OCI-LY3 (cell line): ENCODE measurements at regions not wholly inside any gene's neighbourhood (a gene's known extent, or its start where the extent isn't known, plus 50 kb on each side); places are given as distances from the start of the nearest gene placed in this dataset.

Source experiments
- H2AFZ ChIP-seq: fragments of 200-600, 300-600 bp; shearing (Covaris generic); 2 replicates; pipeline ENCODE4 v1.6.0; 2014; ENCODE audit warnings: antibody characterized with exemption, low read depth, low read length
- H3K27ac ChIP-seq: fragments of 200-600, 300-600 bp; sonication (generic); 2 replicates; pipeline ENCODE4 v1.5.1; 2014; ENCODE audit warnings: mild to moderate bottlenecking, low read length, moderate library complexity, mixed read lengths
- H3K27me3 ChIP-seq: fragments of 200-600, 300-600 bp; sonication (generic); 2 replicates; pipeline ENCODE4 v1.6.1; 2014; ENCODE audit warnings: low read depth, low read length, mixed read lengths
- H3K36me3 ChIP-seq: fragments of 200-600, 300-600 bp; sonication (generic); replicated peaks from 2 replicates; pipeline ENCODE3; 2014; ENCODE audit warnings: low read depth, low read length, mixed read lengths
- H3K4me1 ChIP-seq: fragments of 300-600, 200-600 bp; sonication (generic); 2 replicates; pipeline ENCODE4 v1.6.1; 2014; ENCODE audit warnings: low read length, mixed read lengths
- H3K4me2 ChIP-seq: fragments of 200-600, 300-600 bp; sonication (generic); 2 replicates; pipeline ENCODE4 v1.6.1; 2014; ENCODE audit warnings: low read length, mixed read lengths
- H3K4me3 ChIP-seq: fragments of 300-600, 200-600 bp; sonication (generic); 2 replicates; pipeline ENCODE4 v1.5.1; 2014; ENCODE audit warnings: antibody characterized with exemption, mild to moderate bottlenecking, low read length, moderate library complexity
- H3K79me2 ChIP-seq: fragments of 300-600, 200-600 bp; shearing (Covaris generic); 2 replicates; pipeline ENCODE4 v1.6.1; 2014; ENCODE audit warnings: mild to moderate bottlenecking, low read length, mixed read lengths
- H3K9ac ChIP-seq: fragments of 300-600, 200-600 bp; shearing (Covaris generic); 2 replicates; pipeline ENCODE4 v1.6.0; 2014; ENCODE audit warnings: mild to moderate bottlenecking, low read length, moderate library complexity
- H3K9me3 ChIP-seq: fragments of 200-600, 300-600 bp; shearing (Covaris generic); 2 replicates; pipeline ENCODE4 v1.6.1; 2014; ENCODE audit warnings: low read length, mixed read lengths; ENCODE audit not compliant: insufficient read depth
- H4K20me1 ChIP-seq: fragments of 200-600, 300-600 bp; sonication (generic); 2 replicates; pipeline ENCODE4 v1.6.1; 2016; ENCODE audit warnings: low read length, mixed read lengths; ENCODE audit not compliant: insufficient read depth
- EZH2phosphoT487 ChIP-seq: fragments of 200-600 bp; shearing (Covaris generic); IDR thresholded peaks from 2 replicates; pipeline ENCODE4 v1.6.1; 2018; ENCODE audit warnings: antibody characterized with exemption, mixed run types, low read depth
- TF ChIP-seq, protein P1 (sequence below): fragments of 200-600, 300-600 bp; sonication (generic); IDR thresholded peaks from 2 replicates; pipeline ENCODE4 v1.5.1; 2014; ENCODE audit warnings: antibody characterized with exemption, low read length, low read depth

DNA sequence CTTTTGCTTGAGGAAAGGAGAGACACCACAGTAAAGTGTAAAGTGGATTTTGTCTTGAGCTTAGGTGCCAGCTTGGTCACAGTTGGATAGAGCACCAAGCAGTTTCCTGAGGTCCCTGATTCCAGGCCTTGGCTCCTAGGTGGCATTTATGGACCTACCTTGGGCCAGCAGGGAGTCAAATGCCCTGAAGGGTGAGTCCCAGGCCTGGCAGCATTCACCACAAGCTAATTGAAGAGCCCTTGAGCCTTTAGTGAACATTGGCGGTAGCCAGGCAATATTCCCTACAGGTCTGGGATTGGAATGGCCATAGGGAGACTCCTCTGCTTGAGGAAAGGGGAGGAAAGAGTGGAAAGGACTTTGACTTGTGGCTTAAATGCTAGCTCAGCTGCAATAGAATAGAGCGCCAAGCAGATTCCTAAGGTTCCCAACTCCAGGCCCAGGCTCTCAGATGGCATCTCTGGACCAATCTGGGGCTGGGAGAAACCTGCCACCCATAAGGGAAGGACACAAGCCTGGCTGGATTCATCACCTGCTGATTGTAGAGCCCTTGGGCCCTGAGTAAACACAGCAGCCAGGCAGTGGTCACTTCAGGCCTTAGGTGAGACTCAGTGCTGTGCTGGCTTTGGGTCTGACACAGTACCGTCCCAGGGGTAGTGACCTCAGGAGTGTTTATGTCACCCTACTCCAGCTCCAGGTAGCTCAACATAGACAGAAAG is 137.5 kb upstream of the OTOS start:
- Histone ChIP-seq H3K27ac (no peak overlapping the region), H3K27me3 (no peaks in the 10 kb centered on the region; the same call in 1 of the 2 replicates), H4K20me1 (no peaks in the 10 kb centered on the region), H2AFZ (no peak overlapping the region), H3K4me3 (no peak overlapping the region), H3K4me1 (no peaks in the 10 kb centered on the region), H3K4me2 (no peak overlapping the region), H3K9ac (no peak overlapping the region), H3K36me3 (no peaks in the 10 kb centered on the region), H3K9me3 (no peaks in the 10 kb centered on the region), H3K79me2 (no peaks in the 10 kb centered on the region)
- TF ChIP-seq EZH2phosphoT487 = no peak
- TF ChIP-seq, protein P1, sequence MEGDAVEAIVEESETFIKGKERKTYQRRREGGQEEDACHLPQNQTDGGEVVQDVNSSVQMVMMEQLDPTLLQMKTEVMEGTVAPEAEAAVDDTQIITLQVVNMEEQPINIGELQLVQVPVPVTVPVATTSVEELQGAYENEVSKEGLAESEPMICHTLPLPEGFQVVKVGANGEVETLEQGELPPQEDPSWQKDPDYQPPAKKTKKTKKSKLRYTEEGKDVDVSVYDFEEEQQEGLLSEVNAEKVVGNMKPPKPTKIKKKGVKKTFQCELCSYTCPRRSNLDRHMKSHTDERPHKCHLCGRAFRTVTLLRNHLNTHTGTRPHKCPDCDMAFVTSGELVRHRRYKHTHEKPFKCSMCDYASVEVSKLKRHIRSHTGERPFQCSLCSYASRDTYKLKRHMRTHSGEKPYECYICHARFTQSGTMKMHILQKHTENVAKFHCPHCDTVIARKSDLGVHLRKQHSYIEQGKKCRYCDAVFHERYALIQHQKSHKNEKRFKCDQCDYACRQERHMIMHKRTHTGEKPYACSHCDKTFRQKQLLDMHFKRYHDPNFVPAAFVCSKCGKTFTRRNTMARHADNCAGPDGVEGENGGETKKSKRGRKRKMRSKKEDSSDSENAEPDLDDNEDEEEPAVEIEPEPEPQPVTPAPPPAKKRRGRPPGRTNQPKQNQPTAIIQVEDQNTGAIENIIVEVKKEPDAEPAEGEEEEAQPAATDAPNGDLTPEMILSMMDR = no peak

DNA sequence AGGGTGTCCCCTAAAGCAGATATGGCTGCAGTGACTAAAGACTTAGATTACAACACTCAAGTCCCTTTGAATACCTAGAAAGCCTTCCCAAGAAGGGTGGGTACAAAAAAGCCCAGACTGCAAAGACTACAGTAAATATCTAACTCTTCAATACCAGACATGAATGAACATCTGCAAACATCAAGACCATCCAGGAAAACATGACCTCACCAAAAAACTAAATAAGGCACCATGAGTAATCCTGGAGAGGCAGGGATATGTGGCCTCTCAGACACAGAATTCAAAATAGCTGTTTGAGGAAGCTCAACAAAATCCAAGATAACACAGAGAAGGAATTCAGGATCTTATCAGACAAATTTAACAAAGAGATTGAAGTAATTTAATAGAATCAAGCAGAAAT is 138.2 kb upstream of the OTOS start:
- Histone ChIP-seq H3K36me3 (no peaks in the 10 kb centered on the region), H3K4me1 (no peaks in the 10 kb centered on the region), H3K79me2 (no peaks in the 10 kb centered on the region), H3K9ac (no peak overlapping the region), H3K4me3 (no peak overlapping the region), H4K20me1 (no peaks in the 10 kb centered on the region), H3K9me3 (no peaks in the 10 kb centered on the region), H3K27me3 (no peaks in the 10 kb centered on the region; the same call in 1 of the 2 replicates), H3K27ac (no peak overlapping the region), H2AFZ (no peak overlapping the region), H3K4me2 (no peak overlapping the region)
- TF ChIP-seq EZH2phosphoT487 = no peak
- TF ChIP-seq, protein P1 = no peak

DNA sequence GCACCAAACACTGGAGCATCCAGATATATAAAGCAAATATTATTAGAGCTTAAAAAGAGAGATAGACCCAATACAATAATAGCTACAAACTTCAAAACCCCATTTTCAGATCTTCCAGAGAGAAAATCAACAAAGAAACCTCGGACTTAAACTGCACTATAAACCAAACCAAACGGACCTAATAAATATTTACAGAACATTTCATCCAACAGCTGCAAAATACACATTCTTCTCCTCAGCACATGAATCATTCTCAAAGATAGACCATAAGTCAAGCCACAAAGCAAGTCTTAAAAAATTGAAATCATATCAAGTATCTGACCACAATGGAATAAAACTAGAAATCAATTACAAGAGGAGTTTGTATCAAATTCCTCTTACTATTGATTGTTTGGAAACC is 140.2 kb upstream of the OTOS start:
- Histone ChIP-seq H3K79me2 (no peaks in the 10 kb centered on the region), H3K4me3 (no peak overlapping the region), H3K27ac (no peak overlapping the region), H3K27me3 (no peaks in the 10 kb centered on the region; the same call in 1 of the 2 replicates), H3K36me3 (no peaks in the 10 kb centered on the region), H3K4me1 (no peaks in the 10 kb centered on the region), H4K20me1 (no peaks in the 10 kb centered on the region), H3K9me3 (no peaks in the 10 kb centered on the region), H3K4me2 (no peak overlapping the region), H2AFZ (no peak overlapping the region), H3K9ac (no peak overlapping the region)
- TF ChIP-seq, protein P1 = no peak
- no peak for TF ChIP-seq EZH2phosphoT487

DNA sequence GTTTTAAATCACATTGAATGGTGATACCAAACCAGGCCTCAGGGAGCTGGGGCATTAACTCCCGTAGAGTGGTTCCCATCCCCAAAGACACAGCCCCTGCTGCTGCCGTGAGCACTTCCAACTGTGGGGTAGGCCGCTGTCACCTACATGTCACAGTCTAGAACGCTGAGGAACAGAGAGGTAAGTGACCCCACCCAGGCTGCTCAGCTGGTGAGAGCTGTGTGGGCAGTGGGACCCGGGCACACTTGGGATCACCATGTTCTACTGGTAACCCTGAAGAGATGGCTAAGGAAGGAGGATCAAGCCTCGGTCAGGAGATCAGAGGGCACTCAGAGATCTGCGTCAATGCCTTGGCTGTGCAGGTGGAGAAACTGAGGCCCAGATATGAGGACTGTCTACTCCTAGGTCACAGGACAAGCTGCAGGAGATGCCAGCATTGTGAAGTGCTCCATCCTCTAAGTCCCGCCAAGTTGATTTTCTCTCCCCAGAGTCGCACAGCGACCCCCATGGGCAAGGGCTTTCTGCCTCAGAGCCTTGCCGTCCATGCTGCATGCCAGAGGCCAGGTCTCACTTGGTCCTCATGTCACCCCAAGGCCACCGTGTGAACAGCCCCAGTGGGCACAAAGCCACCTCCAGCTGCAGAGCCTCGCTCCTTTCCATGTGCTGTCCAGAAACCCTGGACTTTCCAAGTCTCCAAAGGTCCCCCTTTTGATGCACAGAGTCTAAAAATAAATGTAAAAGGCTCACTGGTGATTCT is 144.2 kb upstream of the OTOS start:
- H3K79me2 ChIP-seq = no peaks in the 10 kb centered on the region
- H3K27ac ChIP-seq = no peak overlapping the region
- H3K36me3 ChIP-seq = no peaks in the 10 kb centered on the region
- no peaks in the 10 kb centered on the region for H3K4me1 ChIP-seq
- no peak overlapping the region for H3K4me3 ChIP-seq
- TF ChIP-seq, protein P1 = no peak
- no peak for TF ChIP-seq EZH2phosphoT487
- H3K9ac ChIP-seq = no peak overlapping the region
- no peak overlapping the region for H2AFZ ChIP-seq
- H3K9me3 ChIP-seq = no peaks in the 10 kb centered on the region
- no peak overlapping the region for H3K4me2 ChIP-seq
- H3K27me3 ChIP-seq = no peaks in the 10 kb centered on the region; the same call in 1 of the 2 replicates
- H4K20me1 ChIP-seq = no peaks in the 10 kb centered on the region
